ENCODE measurements at regions not wholly inside any gene's neighbourhood (a gene's known extent, or its start where the extent isn't known, plus 50 kb on each side); places are given as distances from the start of the nearest gene placed in this dataset.

GRCh38 chr6:79847426-79847825 is 99.9 kb downstream of the ELOVL4 start:
- TF ChIP-seq POLR2A (IDR thresholded peaks at IDR 0.05; ENCODE audit: low read length) (no peak), USF2 (IDR thresholded peaks at IDR 0.05) (no peak)
